ENCODE measurements at regions not wholly inside any gene's neighbourhood (a gene's known extent, or its start where the extent isn't known, plus 50 kb on each side); places are given as distances from the start of the nearest gene placed in this dataset.

DNA sequence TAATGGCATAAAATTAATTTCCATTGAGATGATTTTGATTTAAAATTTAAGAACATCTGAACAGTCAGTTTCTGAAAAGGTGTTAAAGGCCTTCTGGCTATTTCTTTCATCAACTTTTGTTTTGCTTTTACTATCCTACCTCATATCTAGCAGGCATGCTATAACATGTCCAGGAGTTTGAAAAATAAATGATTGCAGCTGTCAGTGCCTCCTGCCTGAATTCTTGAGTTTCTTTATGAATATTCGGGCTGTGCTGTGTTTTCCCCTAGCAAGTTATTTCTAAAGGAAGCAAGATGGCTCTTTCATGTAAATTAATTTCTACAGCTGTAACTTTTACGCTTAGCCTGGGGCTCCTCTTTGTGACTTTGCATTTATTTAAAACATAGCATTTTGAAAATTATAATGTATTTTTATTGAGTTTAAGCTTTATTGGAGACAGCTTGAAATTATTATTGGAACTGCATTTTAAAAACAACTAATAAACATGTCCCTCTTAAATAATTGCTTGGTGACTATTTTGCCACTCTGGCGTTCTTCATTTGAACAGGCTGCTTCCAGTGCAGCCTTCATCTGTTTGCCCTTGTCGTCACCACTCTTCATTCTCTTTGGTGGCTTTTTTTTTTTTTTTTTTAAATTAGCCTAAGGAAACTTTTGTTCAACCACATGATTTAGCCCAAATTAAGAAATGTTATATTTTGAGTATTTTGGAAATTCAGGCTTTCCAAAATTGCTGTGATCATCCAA lies 1083.4 kb upstream of the LRRN3 start:
- TF ChIP-seq, protein P1, sequence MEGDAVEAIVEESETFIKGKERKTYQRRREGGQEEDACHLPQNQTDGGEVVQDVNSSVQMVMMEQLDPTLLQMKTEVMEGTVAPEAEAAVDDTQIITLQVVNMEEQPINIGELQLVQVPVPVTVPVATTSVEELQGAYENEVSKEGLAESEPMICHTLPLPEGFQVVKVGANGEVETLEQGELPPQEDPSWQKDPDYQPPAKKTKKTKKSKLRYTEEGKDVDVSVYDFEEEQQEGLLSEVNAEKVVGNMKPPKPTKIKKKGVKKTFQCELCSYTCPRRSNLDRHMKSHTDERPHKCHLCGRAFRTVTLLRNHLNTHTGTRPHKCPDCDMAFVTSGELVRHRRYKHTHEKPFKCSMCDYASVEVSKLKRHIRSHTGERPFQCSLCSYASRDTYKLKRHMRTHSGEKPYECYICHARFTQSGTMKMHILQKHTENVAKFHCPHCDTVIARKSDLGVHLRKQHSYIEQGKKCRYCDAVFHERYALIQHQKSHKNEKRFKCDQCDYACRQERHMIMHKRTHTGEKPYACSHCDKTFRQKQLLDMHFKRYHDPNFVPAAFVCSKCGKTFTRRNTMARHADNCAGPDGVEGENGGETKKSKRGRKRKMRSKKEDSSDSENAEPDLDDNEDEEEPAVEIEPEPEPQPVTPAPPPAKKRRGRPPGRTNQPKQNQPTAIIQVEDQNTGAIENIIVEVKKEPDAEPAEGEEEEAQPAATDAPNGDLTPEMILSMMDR (IDR thresholded peaks at IDR 0.05) = no peak

GRCh38 chr7:110010359-110010758 lies 1080.6 kb upstream of the LRRN3 start:
- TF ChIP-seq, protein P1 (IDR thresholded peaks at IDR 0.05) = no peak
- ATAC-seq = no peak

More for the DNA sequence above, 1083.4 kb upstream of the LRRN3 start:
- no peaks in the 10 kb centered on the region for H3K36me3 ChIP-seq
- no peaks in the 10 kb centered on the region for H3K27me3 ChIP-seq
- H3K9me3 ChIP-seq = no peaks in the 10 kb centered on the region
- no peak overlapping the region for H3K4me3 ChIP-seq
- H3K27ac ChIP-seq = no peak overlapping the region
- intact Hi-C loops (cut with DNase I) = no loop called here
- DNase-seq = no peak
- no peaks in the 10 kb centered on the region for H3K4me1 ChIP-seq
- ATAC-seq = no peak

DNA sequence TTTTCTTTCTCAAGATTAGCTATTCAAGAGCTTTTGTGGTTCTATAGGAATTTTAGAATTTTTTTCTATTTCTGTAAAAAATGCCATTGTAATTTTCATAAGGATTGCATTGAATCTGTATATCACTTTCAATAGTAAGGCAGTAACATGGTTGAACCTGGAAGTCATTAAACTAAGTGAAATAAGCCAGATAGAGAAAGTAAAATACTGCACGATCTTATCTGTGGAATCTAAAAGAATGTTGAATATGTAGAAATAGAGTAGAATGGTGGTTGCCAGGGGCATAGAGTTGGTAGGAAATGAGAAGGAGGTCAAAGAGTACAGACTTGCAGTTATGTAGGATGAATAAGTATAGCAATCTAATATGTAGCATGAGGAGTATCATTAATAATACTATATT lies 1073.5 kb upstream of the LRRN3 start:
- Histone ChIP-seq H3K4me3 (no peak overlapping the region), H3K27ac (no peak overlapping the region), H3K9me3 (no peaks in the 10 kb centered on the region), H3K27me3 (no peaks in the 10 kb centered on the region), H3K4me1 (no peaks in the 10 kb centered on the region), H3K36me3 (no peaks in the 10 kb centered on the region)
- DNase-seq = no peak
- no peak for ATAC-seq
- TF ChIP-seq, protein P1 (IDR thresholded peaks at IDR 0.05) = no peak
- intact Hi-C loops (cut with DNase I) = no loop called here

More at GRCh38 chr7:110010359-110010758, 1080.6 kb upstream of the LRRN3 start:
- Histone ChIP-seq H3K9me3 (no peaks in the 10 kb centered on the region), H3K27ac (no peak overlapping the region), H3K27me3 (no peaks in the 10 kb centered on the region), H3K36me3 (no peaks in the 10 kb centered on the region), H3K4me1 (no peaks in the 10 kb centered on the region), H3K4me3 (no peak overlapping the region)
- intact Hi-C loops (cut with DNase I) = no loop called here
- DNase-seq = no peak

DNA sequence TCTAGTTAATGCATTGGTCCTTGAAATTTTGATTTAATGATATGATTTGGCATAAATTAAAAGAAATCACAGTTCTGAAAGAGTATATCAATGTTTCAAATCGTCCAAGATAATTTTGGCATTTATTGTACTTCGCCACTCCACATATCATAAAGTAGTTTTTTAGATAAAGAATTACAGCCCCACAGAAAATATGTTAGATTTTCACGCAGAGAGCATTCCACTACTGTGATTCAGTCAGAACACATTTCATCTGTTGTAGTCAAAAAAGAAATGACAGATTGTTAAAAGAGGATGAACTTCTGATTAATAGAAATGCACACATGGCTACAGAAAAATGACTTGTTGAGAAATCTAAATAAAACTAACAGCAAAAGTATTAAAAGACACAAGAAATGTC lies 1063.5 kb upstream of the LRRN3 start:
- H3K36me3 ChIP-seq = no peaks in the 10 kb centered on the region
- DNase-seq = no peak
- TF ChIP-seq, protein P1 (IDR thresholded peaks at IDR 0.05) = no peak
- H3K27ac ChIP-seq = no peak overlapping the region
- H3K4me1 ChIP-seq = no peaks in the 10 kb centered on the region
- ATAC-seq = no peak
- peaks cover 0 to 6% of the 10 kb centered on the region in 2 donors for H3K9me3 ChIP-seq
- H3K27me3 ChIP-seq = no peaks in the 10 kb centered on the region
- intact Hi-C loops (cut with DNase I) = no loop called here
- no peak overlapping the region for H3K4me3 ChIP-seq

GRCh38 chr7:110043519-110043918 lies 1047.4 kb upstream of the LRRN3 start:
- intact Hi-C loops (cut with DNase I) = no loop called here
- Histone ChIP-seq H3K36me3 (no peaks in the 10 kb centered on the region), H3K27ac (no peak overlapping the region), H3K9me3 (peaks cover 0 to 7% of the 10 kb centered on the region in 2 donors), H3K4me1 (no peaks in the 10 kb centered on the region), H3K4me3 (no peak overlapping the region), H3K27me3 (no peaks in the 10 kb centered on the region)
- DNase-seq = no peak
- ATAC-seq = no peak
- TF ChIP-seq, protein P1 (IDR thresholded peaks at IDR 0.05) = no peak
